ENCODE measurements at regions not wholly inside any gene's neighbourhood (a gene's known extent, or its start where the extent isn't known, plus 50 kb on each side); places are given as distances from the start of the nearest gene placed in this dataset.

DNA sequence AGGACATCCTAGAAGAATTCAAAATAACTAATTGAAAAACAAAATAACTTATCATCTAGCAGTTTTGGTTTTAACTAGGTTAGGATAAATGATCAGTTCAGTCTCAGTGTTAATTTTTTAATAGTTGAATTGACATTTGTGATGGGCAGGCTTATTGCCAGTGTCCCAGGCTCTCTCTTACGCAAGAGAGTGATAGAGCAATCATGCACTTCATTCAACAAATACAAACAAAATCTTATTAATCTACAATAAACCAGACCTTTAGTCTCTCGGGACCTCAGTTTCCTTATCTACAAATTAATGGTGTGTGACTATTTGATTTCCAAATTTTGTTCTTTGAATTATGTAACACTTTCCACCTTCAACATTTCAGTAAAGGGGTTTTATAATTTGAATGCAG is 385.9 kb upstream of the JAG1 start:
- H4K20me1 ChIP-seq (ENCODE audit: insufficient read depth, low read length): no peaks in the 10 kb centered on the region
- in situ Hi-C loops (cut with HindIII; ENCODE audit: extremely low pct_ligation_motif_present, low pct_unique_long_range_greater_than_20kb) (no loop called here), intact Hi-C loops (cut with micrococcal nuclease; ENCODE audit: unreplicated experiment) (no loop called here)
- H3K27ac ChIP-seq (ENCODE audit: extremely low read length, insufficient read depth, low read length): no peak overlapping the region
- no peak overlapping the region for H3K9ac ChIP-seq (ENCODE audit: insufficient read depth, low read depth, low read length)
- no peak for FAIRE-seq
- H3K4me2 ChIP-seq (ENCODE audit: low read depth, low read length): no peak overlapping the region
- no peak overlapping the region for H3K4me3 ChIP-seq (replicated peaks in 1 of 3; ENCODE audit: insufficient read depth in 1 of 3, low read depth in 2 of 3, low read length in 3 of 3)
- H2AFZ ChIP-seq (ENCODE audit: low read length): no peak overlapping the region
- ATAC-seq: no peak
- no peaks in the 10 kb centered on the region for H3K36me3 ChIP-seq (replicated peaks in 1 of 2; ENCODE audit: control insufficient read depth in 1 of 2, insufficient read depth in 2 of 2, low read length in 2 of 2)
- no peak for TF ChIP-seq ISX (CRISPR knock-in tag; conservative IDR thresholded peaks at IDR 0.05)
- no peak for TF ChIP-seq ZMYM3 (CRISPR knock-in tag; IDR thresholded peaks at IDR 0.05)
- TF ChIP-seq ZFP82 (CRISPR knock-in tag; IDR thresholded peaks at IDR 0.05; ENCODE audit: borderline replicate concordance): no peak
- no peak for TF ChIP-seq NFIC (IDR thresholded peaks at IDR 0.05; ENCODE audit: low read length)
- TF ChIP-seq ZNF138 (CRISPR knock-in tag; IDR thresholded peaks at IDR 0.05; ENCODE audit: low read depth): no peak
- TF ChIP-seq, protein P1, sequence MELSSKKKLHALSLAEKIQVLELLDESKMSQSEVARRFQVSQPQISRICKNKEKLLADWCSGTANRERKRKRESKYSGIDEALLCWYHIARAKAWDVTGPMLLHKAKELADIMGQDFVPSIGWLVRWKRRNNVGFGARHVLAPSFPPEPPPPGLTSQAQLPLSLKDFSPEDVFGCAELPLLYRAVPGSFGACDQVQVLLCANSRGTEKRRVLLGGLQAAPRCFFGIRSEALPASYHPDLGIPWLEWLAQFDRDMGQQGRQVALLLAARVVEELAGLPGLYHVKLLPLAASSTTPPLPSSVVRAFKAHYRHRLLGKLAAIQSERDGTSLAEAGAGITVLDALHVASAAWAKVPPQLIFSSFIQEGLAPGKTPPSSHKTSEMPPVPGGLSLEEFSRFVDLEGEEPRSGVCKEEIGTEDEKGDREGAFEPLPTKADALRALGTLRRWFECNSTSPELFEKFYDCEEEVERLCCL (CRISPR knock-in tag; IDR thresholded peaks at IDR 0.05; ENCODE audit: borderline replicate concordance): no peak
- TF ChIP-seq ZC3H4 (CRISPR knock-in tag; IDR thresholded peaks at IDR 0.05; ENCODE audit: borderline replicate concordance): no peak
- TF ChIP-seq, protein P2, sequence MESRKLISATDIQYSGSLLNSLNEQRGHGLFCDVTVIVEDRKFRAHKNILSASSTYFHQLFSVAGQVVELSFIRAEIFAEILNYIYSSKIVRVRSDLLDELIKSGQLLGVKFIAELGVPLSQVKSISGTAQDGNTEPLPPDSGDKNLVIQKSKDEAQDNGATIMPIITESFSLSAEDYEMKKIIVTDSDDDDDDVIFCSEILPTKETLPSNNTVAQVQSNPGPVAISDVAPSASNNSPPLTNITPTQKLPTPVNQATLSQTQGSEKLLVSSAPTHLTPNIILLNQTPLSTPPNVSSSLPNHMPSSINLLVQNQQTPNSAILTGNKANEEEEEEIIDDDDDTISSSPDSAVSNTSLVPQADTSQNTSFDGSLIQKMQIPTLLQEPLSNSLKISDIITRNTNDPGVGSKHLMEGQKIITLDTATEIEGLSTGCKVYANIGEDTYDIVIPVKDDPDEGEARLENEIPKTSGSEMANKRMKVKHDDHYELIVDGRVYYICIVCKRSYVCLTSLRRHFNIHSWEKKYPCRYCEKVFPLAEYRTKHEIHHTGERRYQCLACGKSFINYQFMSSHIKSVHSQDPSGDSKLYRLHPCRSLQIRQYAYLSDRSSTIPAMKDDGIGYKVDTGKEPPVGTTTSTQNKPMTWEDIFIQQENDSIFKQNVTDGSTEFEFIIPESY (CRISPR knock-in tag; IDR thresholded peaks at IDR 0.05): no peak
- TF ChIP-seq, protein P3, sequence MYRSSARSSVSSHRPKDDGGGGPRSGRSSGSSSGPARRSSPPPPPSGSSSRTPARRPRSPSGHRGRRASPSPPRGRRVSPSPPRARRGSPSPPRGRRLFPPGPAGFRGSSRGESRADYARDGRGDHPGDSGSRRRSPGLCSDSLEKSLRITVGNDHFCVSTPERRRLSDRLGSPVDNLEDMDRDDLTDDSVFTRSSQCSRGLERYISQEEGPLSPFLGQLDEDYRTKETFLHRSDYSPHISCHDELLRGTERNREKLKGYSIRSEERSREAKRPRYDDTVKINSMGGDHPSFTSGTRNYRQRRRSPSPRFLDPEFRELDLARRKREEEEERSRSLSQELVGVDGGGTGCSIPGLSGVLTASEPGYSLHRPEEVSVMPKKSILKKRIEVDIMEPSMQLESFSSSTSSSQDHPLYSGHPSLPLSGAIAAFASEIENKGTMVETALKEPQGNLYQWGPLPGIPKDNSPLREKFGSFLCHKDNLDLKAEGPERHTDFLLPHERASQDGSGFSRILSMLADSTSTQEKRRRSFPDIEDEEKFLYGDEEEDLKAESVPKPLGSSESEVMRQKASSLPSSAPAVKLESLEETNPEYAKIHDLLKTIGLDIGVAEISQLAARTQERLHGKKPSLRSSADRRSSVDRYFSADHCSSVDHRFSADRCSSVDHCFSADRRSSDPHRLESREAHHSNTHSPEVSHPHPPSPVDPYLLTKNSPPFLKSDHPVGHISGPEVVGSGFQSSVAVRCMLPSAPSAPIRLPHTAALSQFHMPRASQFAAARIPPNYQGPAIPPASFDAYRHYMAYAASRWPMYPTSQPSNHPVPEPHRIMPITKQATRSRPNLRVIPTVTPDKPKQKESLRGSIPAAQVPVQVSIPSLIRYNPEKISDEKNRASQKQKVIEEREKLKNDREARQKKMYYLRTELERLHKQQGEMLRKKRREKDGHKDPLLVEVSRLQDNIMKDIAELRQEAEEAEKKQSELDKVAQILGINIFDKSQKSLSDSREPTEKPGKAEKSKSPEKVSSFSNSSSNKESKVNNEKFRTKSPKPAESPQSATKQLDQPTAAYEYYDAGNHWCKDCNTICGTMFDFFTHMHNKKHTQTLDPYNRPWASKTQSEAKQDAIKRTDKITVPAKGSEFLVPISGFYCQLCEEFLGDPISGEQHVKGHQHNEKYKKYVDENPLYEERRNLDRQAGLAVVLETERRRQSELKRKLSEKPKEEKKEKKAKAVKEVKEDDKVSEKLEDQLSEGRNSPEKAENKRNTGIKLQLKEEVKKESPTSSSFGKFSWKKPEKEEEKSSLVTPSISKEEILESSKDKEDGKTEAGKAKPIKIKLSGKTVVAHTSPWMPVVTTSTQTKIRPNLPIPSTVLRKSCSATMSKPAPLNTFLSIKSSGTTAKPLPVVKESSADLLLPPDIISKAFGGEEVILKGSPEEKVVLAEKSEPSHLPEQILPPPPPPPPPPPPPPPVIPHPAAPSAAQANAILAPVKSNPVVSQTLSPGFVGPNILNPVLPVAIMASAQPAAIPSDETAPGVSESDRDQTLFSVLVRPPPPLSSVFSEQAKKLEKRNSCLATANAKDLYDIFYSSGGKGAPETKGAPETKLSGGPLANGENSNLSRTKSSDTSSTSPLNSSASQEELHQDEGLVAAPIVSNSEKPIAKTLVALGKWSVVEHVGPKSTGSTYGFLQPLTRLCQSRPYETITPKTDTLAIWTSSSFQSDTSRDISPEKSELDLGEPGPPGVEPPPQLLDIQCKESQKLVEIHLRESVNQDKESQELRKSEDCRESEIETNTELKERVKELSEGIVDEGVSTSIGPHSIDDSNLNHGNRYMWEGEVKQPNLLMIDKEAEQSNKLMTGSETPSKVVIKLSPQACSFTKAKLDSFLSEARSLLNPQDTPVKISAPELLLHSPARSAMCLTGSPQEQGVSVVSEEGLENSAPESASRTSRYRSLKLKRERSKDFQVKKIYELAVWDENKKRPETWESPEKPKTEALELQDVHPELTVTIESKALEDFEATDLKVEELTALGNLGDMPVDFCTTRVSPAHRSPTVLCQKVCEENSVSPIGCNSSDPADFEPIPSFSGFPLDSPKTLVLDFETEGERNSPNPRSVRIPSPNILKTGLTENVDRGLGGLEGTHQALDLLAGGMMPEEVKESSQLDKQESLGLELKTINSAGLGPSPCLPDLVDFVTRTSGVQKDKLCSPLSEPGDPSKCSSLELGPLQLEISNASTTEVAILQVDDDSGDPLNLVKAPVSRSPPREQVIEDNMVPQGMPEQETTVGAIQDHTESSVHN (CRISPR knock-in tag; IDR thresholded peaks at IDR 0.05): no peak
- TF ChIP-seq KLF13 (CRISPR knock-in tag; IDR thresholded peaks at IDR 0.05): no peak
- H3K9me3 ChIP-seq (ENCODE audit: low read length): no peaks in the 10 kb centered on the region
- BruUV-seq (replicated peaks): no TSS peak
- ChIA-PET POLR2A (no interaction called here), CTCF (ENCODE audit: low intra/inter-chr PET ratio, low total read pairs) (no interaction called here)
- H3K79me2 ChIP-seq (ENCODE audit: insufficient read depth, low read length): no peaks in the 10 kb centered on the region
- H3K4me1 ChIP-seq (ENCODE audit: insufficient read depth, low read length): no peaks in the 10 kb centered on the region
- no peaks in the 10 kb centered on the region for H3K27me3 ChIP-seq (ENCODE audit: control insufficient read depth in 1 of 2, insufficient read depth in 2 of 2, low read length in 2 of 2)
- WGBS (ENCODE audit: low lambda C conversion rate): 10% methylated on average over 2 of the region's 2 CpGs
- DNase-seq (ENCODE audit: low spot score): no peak
